Stimulated activated effector memory CD8-positive, alpha-beta T cell treated with anti-CD3 and anti-CD28 coated beads, Interleukin-12 subunit alpha, Interleukin-12 subunit beta, amount 100 ng/mL, for 72 hours (primary cell): ENCODE measurements at regions not wholly inside any gene's neighbourhood (a gene's known extent, or its start where the extent isn't known, plus 50 kb on each side); places are given as distances from the start of the nearest gene placed in this dataset.

Source experiments
- ATAC-seq: fragments of 150-1000 bp; cut with Tn5 transposase; 2 replicates; pipeline ENCODE4 v1.10.0; 2021
- DNase-seq, 2 donors: peaks; one replicate each; pipeline ENCODE4 v3.0.0; 2021 to 2022; ENCODE audit warnings: low spot score in 2 of 2
- H3K27ac Mint-ChIP-seq: one replicate; pipeline ENCODE4 v1.8.0; 2022; ENCODE audit warnings: mild to moderate bottlenecking, mixed read lengths
- H3K36me3 Mint-ChIP-seq: one replicate; pipeline ENCODE4 v1.8.0; 2022; ENCODE audit warnings: mild to moderate bottlenecking, mixed read lengths
- H3K4me1 Mint-ChIP-seq: one replicate; pipeline ENCODE4 v1.8.0; 2022; ENCODE audit warnings: mixed read lengths
- H3K4me3 Mint-ChIP-seq: one replicate; pipeline ENCODE4 v1.8.0; 2022; ENCODE audit warnings: mild to moderate bottlenecking, mixed read lengths
- H3K9me3 Mint-ChIP-seq: one replicate; pipeline ENCODE4 v1.8.0; 2022; ENCODE audit warnings: mixed read lengths

DNA sequence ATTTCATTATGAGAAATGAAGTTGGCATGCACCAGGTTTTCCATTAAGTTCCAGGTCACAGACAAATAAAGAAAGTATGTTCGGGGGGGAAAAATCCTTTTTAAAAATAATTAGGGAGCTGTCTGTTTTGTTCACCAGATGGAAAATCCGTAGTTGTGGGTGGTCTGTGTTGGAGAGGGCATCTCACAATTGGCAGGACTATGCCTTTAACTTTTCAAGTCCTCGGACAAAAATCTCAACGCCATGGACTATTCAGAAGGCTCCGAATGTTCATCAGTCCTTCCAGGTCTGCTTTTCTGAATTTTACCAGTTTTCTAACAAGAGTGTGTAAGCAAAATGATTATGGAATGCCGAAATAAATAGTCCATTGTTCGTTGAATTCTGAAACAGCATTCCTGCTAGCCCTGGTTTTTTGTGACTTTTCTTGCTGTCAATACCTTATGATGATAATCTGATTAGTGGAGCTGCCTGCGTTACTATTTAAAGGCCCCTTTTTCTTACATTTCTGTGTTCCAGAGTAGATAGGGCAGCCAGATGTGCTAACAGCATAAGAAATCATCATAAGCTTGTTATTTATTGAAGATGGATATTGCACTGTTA, 146.9 kb downstream of the TM9SF2 start:
- DNase-seq (no peak), ATAC-seq (no peak)
- Mint-ChIP-seq H3K4me3 (no peak overlapping the region), H3K4me1 (no peaks in the 10 kb centered on the region), H3K27ac (no peak overlapping the region), H3K9me3 (no peaks in the 10 kb centered on the region), H3K36me3 (no peaks in the 10 kb centered on the region)

DNA sequence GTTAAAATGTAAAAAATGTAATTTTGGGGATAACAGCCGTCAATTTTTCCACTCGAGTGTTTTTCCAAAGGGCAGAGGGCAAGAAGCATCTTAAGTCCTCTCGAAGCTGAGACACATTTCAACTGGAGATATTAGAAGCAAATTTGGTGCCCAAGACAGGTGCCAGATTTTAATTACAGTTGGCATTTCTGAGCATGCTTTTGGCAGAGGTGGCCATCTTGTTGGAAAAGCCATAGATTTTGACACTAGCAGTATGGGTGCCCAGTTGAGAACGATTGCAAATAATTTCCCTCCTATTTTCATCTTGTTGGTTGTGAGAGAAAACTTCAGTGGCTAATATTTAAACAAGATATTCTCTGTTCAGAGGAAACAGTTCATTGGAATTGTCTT, 146.3 kb downstream of the TM9SF2 start:
- Mint-ChIP-seq H3K9me3 (no peaks in the 10 kb centered on the region), H3K4me1 (peaks cover 5% of the 10 kb centered on the region), H3K27ac (no peak overlapping the region), H3K4me3 (no peak overlapping the region), H3K36me3 (no peaks in the 10 kb centered on the region)
- no peak for ATAC-seq
- DNase-seq: no peak

DNA sequence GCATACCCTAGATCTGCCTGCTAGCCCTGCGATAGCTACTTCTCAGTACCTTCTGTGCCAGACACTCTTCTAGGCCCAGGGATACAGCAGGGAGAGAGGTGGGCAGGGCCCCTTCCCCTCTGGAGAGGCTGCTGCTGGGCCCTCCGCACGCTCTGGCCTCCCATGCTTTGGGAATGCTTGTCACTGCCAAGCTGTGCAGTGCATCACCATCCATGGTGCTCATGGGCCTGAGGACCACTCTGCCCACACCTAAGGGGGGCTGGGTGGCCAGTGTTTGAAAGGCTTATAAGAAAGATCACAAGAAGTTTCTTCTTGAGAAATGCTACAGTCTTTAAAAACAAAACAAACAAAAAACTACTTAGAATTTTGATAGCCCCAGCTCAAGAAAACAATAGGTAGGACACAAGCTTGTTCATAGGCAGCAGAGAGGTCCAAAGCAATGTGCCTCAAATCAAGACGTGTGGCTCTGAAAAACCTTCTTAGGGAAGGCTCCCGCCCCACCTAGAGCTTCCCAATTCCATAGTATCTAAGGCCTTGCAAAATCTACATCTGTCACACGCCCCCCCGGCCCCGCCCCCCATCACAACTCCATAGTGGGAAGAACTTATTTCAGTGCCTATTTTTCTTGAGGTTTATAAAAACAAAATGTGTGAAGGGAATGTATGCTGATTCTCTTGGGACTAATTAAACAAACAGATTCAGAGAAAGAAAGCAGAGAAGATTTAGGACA, 145.8 kb downstream of the TM9SF2 start:
- Mint-ChIP-seq H3K4me1 (peaks cover 7% of the 10 kb centered on the region), H3K36me3 (no peaks in the 10 kb centered on the region), H3K9me3 (no peaks in the 10 kb centered on the region), H3K4me3 (no peak overlapping the region), H3K27ac (no peak overlapping the region)
- ATAC-seq (no peak), DNase-seq (no peak)

DNA sequence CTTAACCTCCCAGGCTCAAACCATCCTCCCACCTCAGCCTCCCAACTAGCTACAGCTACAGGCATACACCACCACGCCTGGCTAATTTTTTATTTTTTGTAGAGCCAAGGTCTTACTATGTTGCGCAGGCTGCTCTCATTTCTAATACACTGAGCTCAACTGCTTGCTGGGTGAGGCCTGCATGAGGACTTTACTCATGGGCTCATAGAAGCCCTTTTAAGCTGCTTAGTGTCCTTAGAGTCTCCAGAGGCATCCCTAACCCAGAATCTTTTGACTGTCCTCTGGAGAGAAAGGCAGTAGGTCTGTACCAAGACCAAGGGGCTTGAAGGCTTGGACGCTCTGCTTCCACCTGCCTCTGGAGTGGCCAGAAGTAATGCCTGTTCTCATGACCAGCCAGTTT, 141.6 kb downstream of the TM9SF2 start:
- ATAC-seq (no peak), DNase-seq (no peak)
- Mint-ChIP-seq H3K36me3 (no peaks in the 10 kb centered on the region), H3K4me3 (no peak overlapping the region), H3K27ac (no peak overlapping the region), H3K4me1 (peaks cover 7% of the 10 kb centered on the region), H3K9me3 (no peaks in the 10 kb centered on the region)

DNA sequence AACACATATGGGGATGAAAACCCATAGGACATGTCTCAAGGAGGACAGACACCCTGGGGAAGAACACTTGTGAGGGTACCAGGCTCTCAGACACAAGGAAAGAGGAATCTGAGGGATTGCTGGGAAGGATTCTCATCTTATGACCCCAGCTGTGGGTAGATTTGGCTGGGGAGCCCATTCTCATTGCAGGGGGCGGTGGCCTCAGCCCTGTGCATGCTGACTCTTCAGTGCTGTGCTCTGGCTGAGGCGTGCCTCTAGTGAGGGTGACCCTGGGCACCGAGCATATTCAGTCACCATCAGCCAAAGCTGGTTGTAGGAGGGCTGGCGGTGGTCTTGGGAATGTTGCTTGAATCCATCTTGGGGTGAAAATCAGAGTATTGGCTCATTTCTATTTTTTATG, 140.7 kb downstream of the TM9SF2 start:
- no peaks in the 10 kb centered on the region for H3K36me3 Mint-ChIP-seq
- ATAC-seq (no peak), DNase-seq (no peak)
- peaks cover 7% of the 10 kb centered on the region for H3K4me1 Mint-ChIP-seq
- H3K27ac Mint-ChIP-seq: no peak overlapping the region
- no peak overlapping the region for H3K4me3 Mint-ChIP-seq
- no peaks in the 10 kb centered on the region for H3K9me3 Mint-ChIP-seq

DNA sequence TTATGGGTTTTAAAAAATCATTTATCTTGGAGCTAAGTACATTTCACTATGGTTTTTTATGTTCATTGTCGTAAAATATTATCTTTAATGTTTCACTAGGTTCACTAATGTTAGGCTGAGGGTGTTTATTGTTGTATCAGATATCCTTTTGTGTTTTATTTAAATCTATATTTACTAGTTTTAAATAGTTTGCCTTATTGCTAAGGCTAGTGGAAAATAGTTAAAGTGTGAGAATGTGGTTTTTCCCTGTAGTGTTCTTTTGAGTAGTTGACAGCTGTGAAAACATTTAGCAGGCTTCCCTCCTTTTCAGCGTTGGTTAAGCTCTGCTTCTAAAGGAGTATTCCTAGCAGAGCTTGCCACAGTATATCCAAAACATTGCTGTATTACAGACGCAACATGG, 139.0 kb downstream of the TM9SF2 start:
- no peak for DNase-seq
- peaks cover 7% of the 10 kb centered on the region for H3K4me1 Mint-ChIP-seq
- H3K9me3 Mint-ChIP-seq: no peaks in the 10 kb centered on the region
- no peak for ATAC-seq
- H3K4me3 Mint-ChIP-seq: no peak overlapping the region
- no peaks in the 10 kb centered on the region for H3K36me3 Mint-ChIP-seq
- H3K27ac Mint-ChIP-seq: no peak overlapping the region

DNA sequence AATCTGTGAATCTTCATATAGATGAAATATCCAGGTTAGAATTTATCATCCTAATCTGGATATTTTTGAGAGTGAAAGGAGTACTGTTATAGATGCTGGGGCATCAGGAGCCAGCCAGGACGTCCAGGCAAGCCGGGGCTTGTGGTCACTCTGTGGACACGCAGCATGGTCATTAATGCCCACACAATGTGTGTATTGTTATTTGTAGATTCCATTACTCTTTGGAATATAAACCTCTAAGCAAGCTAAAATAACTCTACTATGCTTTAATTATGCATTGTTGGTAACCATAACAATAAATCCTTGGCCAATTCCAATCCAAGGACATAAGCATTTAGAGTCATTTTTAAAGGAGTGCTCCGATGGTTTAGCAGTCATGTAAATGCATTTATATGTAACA, 137.9 kb downstream of the TM9SF2 start:
- DNase-seq (no peak), ATAC-seq (no peak)
- Mint-ChIP-seq H3K9me3 (no peaks in the 10 kb centered on the region), H3K4me3 (no peak overlapping the region), H3K4me1 (peaks cover 7% of the 10 kb centered on the region), H3K36me3 (no peaks in the 10 kb centered on the region), H3K27ac (no peak overlapping the region)

DNA sequence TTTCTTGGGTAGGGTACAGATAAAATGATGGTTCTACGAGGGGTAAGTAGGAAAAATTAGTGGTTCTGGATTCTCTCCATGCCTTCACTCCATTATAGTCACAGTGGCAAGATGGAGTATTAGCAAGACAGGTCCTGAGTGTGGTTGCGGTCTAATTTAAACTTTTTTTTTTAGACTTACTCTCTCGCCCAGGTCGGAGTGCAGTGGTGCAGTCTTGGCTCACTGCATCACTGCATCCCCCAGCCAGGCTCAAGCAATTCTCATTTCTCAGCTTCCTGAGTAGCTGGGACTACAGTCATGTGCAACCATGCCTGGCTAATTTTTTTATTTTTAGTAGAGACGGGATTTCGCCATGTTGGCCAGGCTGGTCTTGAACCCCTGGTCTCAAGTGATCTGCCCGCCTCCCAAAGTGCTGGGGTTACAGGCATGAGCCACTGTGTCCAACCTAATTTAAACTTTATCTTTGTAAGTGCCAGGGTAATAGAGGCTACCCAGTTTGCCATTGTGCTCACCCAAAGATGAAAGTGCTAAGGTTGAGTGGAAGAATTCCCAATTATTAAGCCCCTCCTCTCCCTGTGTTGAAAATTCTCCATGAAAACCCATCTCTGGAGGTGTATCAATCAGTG, 135.6 kb downstream of the TM9SF2 start:
- no peak for DNase-seq
- Mint-ChIP-seq H3K27ac (no peak overlapping the region), H3K9me3 (no peaks in the 10 kb centered on the region), H3K4me1 (no peaks in the 10 kb centered on the region), H3K36me3 (no peaks in the 10 kb centered on the region), H3K4me3 (no peak overlapping the region)
- no peak for ATAC-seq

DNA sequence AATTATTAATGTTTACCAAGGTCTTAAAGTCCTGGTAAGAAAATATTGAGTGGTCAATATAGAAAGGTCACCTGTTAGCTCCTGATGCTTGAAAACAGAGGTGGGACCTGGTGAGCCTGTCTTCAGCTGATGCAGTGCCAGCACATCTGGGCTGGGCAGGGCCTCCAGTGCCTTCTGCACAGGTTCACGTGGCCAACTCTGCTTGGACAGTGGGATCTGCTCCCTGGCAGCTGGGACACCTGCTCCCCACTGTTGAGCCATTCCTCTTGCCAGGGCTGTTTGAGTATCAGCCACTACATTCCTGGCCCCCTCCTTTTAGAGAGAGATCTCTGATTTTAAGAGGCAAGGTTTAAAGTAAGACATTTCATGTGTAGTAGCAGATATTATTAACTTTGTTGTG, 135.0 kb downstream of the TM9SF2 start:
- no peaks in the 10 kb centered on the region for H3K36me3 Mint-ChIP-seq
- H3K4me1 Mint-ChIP-seq: no peaks in the 10 kb centered on the region
- no peaks in the 10 kb centered on the region for H3K9me3 Mint-ChIP-seq
- DNase-seq (no peak), ATAC-seq (no peak)
- no peak overlapping the region for H3K4me3 Mint-ChIP-seq
- no peak overlapping the region for H3K27ac Mint-ChIP-seq

DNA sequence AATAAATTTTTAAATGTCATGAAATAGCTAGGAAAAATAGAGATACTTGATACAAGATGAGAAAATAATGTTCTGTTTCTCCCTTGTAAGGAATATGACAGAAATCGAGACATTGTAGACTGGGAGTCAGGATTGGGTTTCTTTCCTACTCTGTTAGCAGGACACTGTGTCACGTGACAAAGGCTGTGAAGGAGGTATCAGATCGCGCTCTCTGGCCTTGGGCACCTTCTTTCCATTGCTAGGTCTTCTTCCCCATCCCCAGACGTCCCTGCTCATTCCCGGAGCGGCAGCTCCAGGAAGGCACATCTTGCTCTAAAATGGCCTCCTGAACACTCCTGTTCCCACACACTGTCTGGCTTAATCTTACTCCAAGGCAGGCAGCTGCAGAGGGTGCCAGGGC, 133.4 kb downstream of the TM9SF2 start:
- DNase-seq (no peak), ATAC-seq (no peak)
- no peaks in the 10 kb centered on the region for H3K36me3 Mint-ChIP-seq
- H3K4me3 Mint-ChIP-seq: no peak overlapping the region
- no peaks in the 10 kb centered on the region for H3K4me1 Mint-ChIP-seq
- no peak overlapping the region for H3K27ac Mint-ChIP-seq
- H3K9me3 Mint-ChIP-seq: no peaks in the 10 kb centered on the region

DNA sequence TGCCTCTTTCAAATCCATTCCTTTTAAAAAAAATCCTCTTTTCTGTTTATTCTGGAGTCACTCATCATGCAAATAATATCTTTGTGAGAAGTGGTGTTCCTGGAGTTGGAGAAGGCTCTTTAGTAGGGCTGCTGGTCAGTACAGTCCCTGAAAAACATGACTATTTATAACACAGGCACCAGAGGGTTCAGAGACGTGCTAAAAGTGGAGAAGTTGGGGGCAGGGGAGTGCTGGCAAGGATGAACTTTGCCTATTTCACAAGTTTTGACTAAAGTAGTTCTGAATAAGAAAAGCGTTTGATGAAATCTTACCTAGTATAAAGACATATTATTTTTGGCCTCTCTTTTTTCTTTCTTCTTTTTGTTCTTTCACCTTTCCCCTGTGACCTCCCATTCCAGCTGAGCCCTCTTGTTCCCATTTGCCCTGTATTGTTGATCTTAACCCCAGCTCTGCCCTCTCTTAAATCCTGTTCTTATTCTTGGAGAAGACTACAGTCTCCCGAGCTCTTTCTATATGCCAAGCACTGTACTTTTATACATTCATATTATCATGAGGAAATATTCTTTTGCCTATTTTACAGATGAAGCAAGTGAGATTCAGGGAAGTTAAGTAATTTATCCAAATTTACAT, 129.1 kb downstream of the TM9SF2 start:
- ATAC-seq (no peak), DNase-seq (no peak)
- H3K4me3 Mint-ChIP-seq: no peak overlapping the region
- H3K36me3 Mint-ChIP-seq: no peaks in the 10 kb centered on the region
- no peaks in the 10 kb centered on the region for H3K9me3 Mint-ChIP-seq
- peaks cover 15% of the 10 kb centered on the region for H3K4me1 Mint-ChIP-seq
- H3K27ac Mint-ChIP-seq: no peak overlapping the region

DNA sequence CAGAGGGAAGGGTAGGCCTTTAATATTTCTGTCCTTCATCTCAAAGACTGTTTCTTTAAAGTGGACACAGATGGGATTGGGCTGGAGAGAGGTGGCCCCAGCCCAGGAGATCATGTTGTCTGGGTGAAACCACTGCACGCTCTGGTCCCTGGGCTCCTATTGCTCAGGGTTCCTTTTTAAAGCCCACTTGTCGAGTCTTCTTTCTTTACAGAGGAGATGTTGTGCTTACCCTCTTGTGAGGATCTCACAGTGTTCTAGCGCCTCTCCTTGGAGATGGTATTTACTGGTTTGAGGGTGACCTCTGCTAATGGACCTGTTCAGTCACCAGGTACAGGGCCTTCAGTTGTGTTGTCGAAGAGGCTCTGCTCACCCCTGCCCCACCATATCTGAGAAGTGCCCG, 128.4 kb downstream of the TM9SF2 start:
- H3K4me3 Mint-ChIP-seq: no peak overlapping the region
- ATAC-seq (no peak), DNase-seq (no peak)
- H3K9me3 Mint-ChIP-seq: no peaks in the 10 kb centered on the region
- no peak overlapping the region for H3K27ac Mint-ChIP-seq
- H3K4me1 Mint-ChIP-seq: peaks cover 15% of the 10 kb centered on the region
- no peaks in the 10 kb centered on the region for H3K36me3 Mint-ChIP-seq

DNA sequence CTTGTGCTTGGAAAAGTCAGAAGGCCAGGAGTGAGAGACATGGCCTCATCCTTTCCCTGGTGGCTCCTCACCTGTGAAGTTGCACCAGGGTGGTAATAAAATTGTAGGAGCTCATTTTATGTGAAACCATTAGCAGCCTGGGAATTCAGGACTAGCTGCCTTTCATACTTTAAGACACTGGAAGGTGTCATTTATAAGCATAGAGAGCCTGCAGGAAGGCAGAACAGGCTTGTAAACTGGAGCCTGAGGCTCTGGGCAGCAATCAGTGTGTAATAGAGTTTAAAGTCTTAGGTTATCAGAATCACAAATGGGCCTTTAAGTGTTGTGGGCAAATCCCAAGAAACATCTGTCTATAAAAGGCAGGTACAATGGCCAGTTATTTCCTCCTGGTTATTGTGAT, 127.2 kb downstream of the TM9SF2 start:
- no peaks in the 10 kb centered on the region for H3K9me3 Mint-ChIP-seq
- no peak overlapping the region for H3K27ac Mint-ChIP-seq
- peaks cover 15% of the 10 kb centered on the region for H3K4me1 Mint-ChIP-seq
- no peaks in the 10 kb centered on the region for H3K36me3 Mint-ChIP-seq
- H3K4me3 Mint-ChIP-seq: no peak overlapping the region
- no peak for ATAC-seq
- DNase-seq: no peak

DNA sequence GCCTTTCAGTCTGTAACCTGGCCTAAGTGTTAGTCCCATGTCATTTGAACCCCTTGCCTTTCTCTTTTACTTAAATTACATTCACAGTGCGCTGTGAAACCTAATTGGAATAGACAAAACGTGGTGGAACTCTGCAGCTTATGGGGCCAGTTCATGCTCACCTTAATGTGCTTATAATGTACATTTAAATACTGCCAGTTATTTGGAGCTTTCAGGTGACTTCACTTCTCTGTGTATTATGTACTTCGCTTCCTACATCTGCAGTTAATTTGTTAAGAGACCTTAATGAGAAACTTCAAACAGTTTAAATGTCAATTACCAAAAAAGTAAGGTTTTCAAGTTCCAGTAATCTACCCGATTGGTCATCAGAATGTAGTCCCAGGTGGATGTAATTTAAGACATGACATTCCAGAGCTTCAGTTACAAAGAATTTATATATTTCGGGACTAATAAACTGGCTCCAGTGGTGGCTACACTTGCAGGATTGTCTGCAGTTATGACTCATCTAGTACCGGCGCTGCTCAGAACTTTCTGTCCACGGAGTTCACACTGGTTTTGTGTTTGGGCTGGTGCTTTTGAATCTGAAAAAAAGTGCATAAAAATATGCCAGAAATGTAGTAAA, 125.3 kb downstream of the TM9SF2 start:
- Mint-ChIP-seq H3K4me3 (no peak overlapping the region), H3K27ac (no peak overlapping the region), H3K36me3 (no peaks in the 10 kb centered on the region), H3K4me1 (peaks cover 16% of the 10 kb centered on the region), H3K9me3 (no peaks in the 10 kb centered on the region)
- no peak for ATAC-seq
- no peak for DNase-seq

DNA sequence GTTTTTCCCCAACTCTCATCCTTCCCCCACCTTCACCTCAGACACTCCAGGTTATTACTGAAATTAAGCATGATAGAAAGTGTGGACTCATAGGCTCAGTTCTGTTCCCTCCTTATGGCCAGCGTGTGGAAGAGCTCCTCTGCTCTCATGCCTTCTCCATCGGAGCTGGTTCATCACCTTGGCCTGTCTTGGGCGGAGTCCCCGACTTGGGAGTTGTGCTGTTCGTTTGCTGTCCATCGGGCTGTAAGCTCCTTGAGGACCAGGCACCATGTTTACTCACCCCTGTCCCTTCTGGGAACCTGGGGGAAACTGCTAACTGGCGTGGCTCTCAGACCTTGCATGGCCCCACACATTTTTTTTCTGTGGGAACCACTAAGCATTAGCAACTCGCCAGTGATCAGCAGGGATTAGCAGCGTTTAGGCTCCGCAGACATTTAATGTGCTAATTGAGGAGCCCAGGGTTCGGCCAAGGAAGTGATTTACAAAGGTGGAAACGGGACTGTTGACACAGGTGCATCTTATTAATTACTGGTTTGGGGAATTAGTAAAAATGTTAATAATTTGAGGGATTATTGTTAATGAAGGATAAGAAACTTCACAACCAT, 123.8 kb downstream of the TM9SF2 start:
- Mint-ChIP-seq H3K4me3 (no peak overlapping the region), H3K9me3 (no peaks in the 10 kb centered on the region), H3K4me1 (peaks cover 24% of the 10 kb centered on the region), H3K27ac (no peak overlapping the region), H3K36me3 (no peaks in the 10 kb centered on the region)
- DNase-seq (no peak), ATAC-seq (no peak)
